HCT116 (cell line): ENCODE measurements at regions not wholly inside any gene's neighbourhood (a gene's known extent, or its start where the extent isn't known, plus 50 kb on each side); places are given as distances from the start of the nearest gene placed in this dataset.

Experiments
- ATAC-seq: fragments of 200-7000 bp; cut with Tn5 transposase; 2 replicates; pipeline ENCODE4 v1.9.1; 2020; ENCODE audit warnings: mild to moderate bottlenecking, moderate library complexity
- BruUV-seq: library from RNA; stranded (reverse); fragments of 400-500 nt; replicated peaks from 2 replicates; lab custom pipeline; 2021; lab: Mats Ljungman, UMichigan
- CTCF ChIA-PET: fragments of 300-600 bp; sonication (Branson Sonifier 250); formaldehyde crosslinking; loops from one replicate; lab custom pipeline; 2021; ENCODE audit warnings: antibody characterized with exemption; lab: Charles Lee
- POLR2A ChIA-PET: fragments of 300-600, 350-600 bp; sonication (Branson Sonifier 250); formaldehyde crosslinking; loops from one replicate; lab custom pipeline; 2021; ENCODE audit warnings: antibody characterized with exemption; lab: Charles Lee
- RAD21 ChIA-PET, 2 experiments: fragments of 300-600 bp; sonication (Branson Sonifier 250); formaldehyde crosslinking; loops; one replicate each; lab custom pipeline; 2023; ENCODE audit warnings: low total read pairs in 2 of 2; ENCODE audit not compliant: uncharacterized antibody in 2 of 2, unreplicated experiment in 2 of 2, low non-redundant PET in 1 of 2; lab: Charles Lee
- DNase-seq: peaks from one replicate; pipeline ENCODE4 v3.0.0-alpha.2; 2010; ENCODE audit warnings: low read depth, low spot score
- H2AFZ ChIP-seq: fragments of 200-600 bp; shearing (Covaris generic), sonication (generic); 2 replicates; pipeline ENCODE4 v1.6.1; 2017; ENCODE audit warnings: low read depth, mixed run types, mixed read lengths, antibody characterized with exemption, low read length; ENCODE audit not compliant: poor library complexity, severe bottlenecking
- H3K27ac ChIP-seq: 2 replicates; pipeline ENCODE4 v1.5.1; 2012; ENCODE audit warnings: low read depth, low read length
- H3K27me3 ChIP-seq: fragments of 200-600 bp; sonication (generic); 2 replicates; pipeline ENCODE4 v1.6.1; 2016; ENCODE audit warnings: mixed run types, low read length, mixed read lengths; ENCODE audit not compliant: insufficient read depth
- H3K36me3 ChIP-seq, 2 experiments: fragments of 200-500 bp in 1 of 2; fragments of 200-600 bp in 1 of 2; sonication (Bioruptor generic) in 1 of 2; sonication (generic) in 1 of 2; 2 replicates each; pipeline versions ENCODE4 v1.5.1 to v1.6.1; 2014 to 2016; ENCODE audit warnings: low read length in 2 of 2, inconsistent platforms in 1 of 2, mixed read lengths in 1 of 2, mixed run types in 1 of 2; ENCODE audit not compliant: insufficient read depth in 2 of 2, control insufficient read depth in 1 of 2
- H3K4me1 ChIP-seq, 2 experiments: fragments of 200-600 bp in 1 of 2; sonication (generic) in 1 of 2; 2 replicates each; pipeline versions ENCODE4 v1.5.1 to v1.6.1; 2012 to 2017; ENCODE audit warnings: low read length in 2 of 2, inconsistent platforms in 1 of 2, mild to moderate bottlenecking in 1 of 2, mixed read lengths in 1 of 2, mixed run types in 1 of 2, moderate library complexity in 1 of 2; ENCODE audit not compliant: insufficient read depth in 2 of 2, control insufficient read depth in 1 of 2
- H3K4me2 ChIP-seq: fragments of 200-600 bp; sonication (generic); 2 replicates; pipeline ENCODE4 v1.6.1; 2017; ENCODE audit warnings: mixed run types, low read length, mixed read lengths
- H3K4me3 ChIP-seq, 2 experiments: fragments of 200-600 bp in 1 of 2; sonication (generic) in 1 of 2; replicated peaks in 1 of 2; 2 replicates each; pipeline ENCODE4 v1.5.1; 2011 to 2016; ENCODE audit warnings: low read length in 2 of 2, control low read depth in 1 of 2, low read depth in 1 of 2, mild to moderate bottlenecking in 1 of 2, mixed read lengths in 1 of 2, mixed run types in 1 of 2
- H3K79me2 ChIP-seq: fragments of 200-600 bp; sonication (generic); 2 replicates; pipeline ENCODE4 v1.6.1; 2017; ENCODE audit warnings: mild to moderate bottlenecking, mixed run types, low read length, moderate library complexity, mixed read lengths; ENCODE audit not compliant: insufficient read depth
- H3K9ac ChIP-seq: fragments of 200-600 bp; sonication (generic); 2 replicates; pipeline ENCODE4 v1.6.1; 2016; ENCODE audit warnings: low read length, mixed read lengths
- H3K9me2 ChIP-seq: fragments of 200-600 bp; sonication (generic), shearing (Covaris generic); 2 replicates; pipeline ENCODE4 v1.6.1; 2017; ENCODE audit warnings: mixed run types, mild to moderate bottlenecking, moderate library complexity; ENCODE audit not compliant: insufficient read depth
- H3K9me3 ChIP-seq, 2 experiments: fragments of 200-500 bp in 1 of 2; fragments of 200-600 bp in 1 of 2; sonication (Bioruptor generic) in 1 of 2; sonication (generic) in 1 of 2; 2 replicates each; pipeline ENCODE4 v1.6.1; 2014 to 2017; ENCODE audit warnings: low read length in 2 of 2, mixed read lengths in 2 of 2, inconsistent platforms in 1 of 2, low read depth in 1 of 2, mild to moderate bottlenecking in 1 of 2, mixed run types in 1 of 2, moderate library complexity in 1 of 2; ENCODE audit not compliant: control insufficient read depth in 1 of 2, insufficient read depth in 1 of 2
- H4K20me1 ChIP-seq: fragments of 200-600 bp; sonication (generic), shearing (Covaris generic); 2 replicates; pipeline ENCODE4 v1.6.1; 2017; ENCODE audit warnings: mixed run types, mild to moderate bottlenecking, moderate library complexity; ENCODE audit not compliant: insufficient read depth
- ATF3 ChIP-seq: IDR thresholded peaks from 2 replicates; pipeline ENCODE4 v1.6.1; 2012
- CBX3 ChIP-seq: IDR thresholded peaks from 2 replicates; pipeline ENCODE4 v1.6.1; 2012; ENCODE audit warnings: low read depth
- CEBPB ChIP-seq: IDR thresholded peaks from 2 replicates; pipeline ENCODE4 v1.6.1; 2012; ENCODE audit warnings: low read depth
- CTCF ChIP-seq, 3 experiments: fragments of 200-600 bp in 1 of 3; sonication (generic) in 1 of 3; IDR thresholded peaks in 2 of 3; conservative IDR thresholded peaks in 1 of 3; 2 replicates each; pipeline ENCODE4 v1.5.1; 2012 to 2017; ENCODE audit warnings: low read depth in 2 of 3, low read length in 2 of 3, antibody characterized with exemption in 1 of 3, borderline replicate concordance in 1 of 3, control low read depth in 1 of 3, mild to moderate bottlenecking in 1 of 3, mixed read lengths in 1 of 3, mixed run types in 1 of 3, moderate library complexity in 1 of 3; ENCODE audit not compliant: insufficient read depth in 1 of 3
- EGR1 ChIP-seq: IDR thresholded peaks from 2 replicates; pipeline ENCODE4 v1.6.1; 2012; ENCODE audit warnings: low read depth
- ELF1 ChIP-seq: IDR thresholded peaks from 2 replicates; pipeline ENCODE4 v1.6.1; 2012; ENCODE audit warnings: low read depth, borderline replicate concordance
- JUND ChIP-seq: IDR thresholded peaks from 2 replicates; pipeline ENCODE4 v1.6.1; 2012
- MAX ChIP-seq: IDR thresholded peaks from 2 replicates; pipeline ENCODE4 v1.6.1; 2012
- POLR2AphosphoS5 ChIP-seq: IDR thresholded peaks from 2 replicates; pipeline ENCODE4 v1.6.1; 2011; ENCODE audit warnings: mild to moderate bottlenecking, low read depth, low read length, moderate library complexity
- REST ChIP-seq: IDR thresholded peaks from 2 replicates; pipeline ENCODE4 v1.6.1; 2012; ENCODE audit warnings: low read depth
- SIN3A ChIP-seq: IDR thresholded peaks from 2 replicates; pipeline ENCODE4 v1.6.1; 2012; ENCODE audit warnings: low read depth
- SRF ChIP-seq: IDR thresholded peaks from 2 replicates; pipeline ENCODE4 v1.6.1; 2012; ENCODE audit warnings: low read depth
- TCF7L2 ChIP-seq: IDR thresholded peaks from 2 replicates; pipeline ENCODE4 v1.7.0; 2011; ENCODE audit warnings: borderline replicate concordance, inconsistent platforms; ENCODE audit not compliant: insufficient read depth, insufficient read length; ENCODE audit errors: extremely low read depth
- ZBTB33 ChIP-seq: IDR thresholded peaks from 2 replicates; pipeline ENCODE4 v1.6.1; 2011; ENCODE audit warnings: mild to moderate bottlenecking, low read length, moderate library complexity; ENCODE audit not compliant: insufficient replicate concordance; ENCODE audit errors: extremely low read depth
- ZFX ChIP-seq: fragments of 450-650 bp; IDR thresholded peaks from 2 replicates; pipeline ENCODE4 v1.6.1; 2017
- ZNF274 ChIP-seq: fragments of 200-500 bp; sonication (Bioruptor generic); IDR thresholded peaks from 2 replicates; pipeline ENCODE4 v1.6.1; 2014; ENCODE audit warnings: mild to moderate bottlenecking, low read depth, low read length, inconsistent platforms
- intact Hi-C: fragments of 100-400 bp; cut with micrococcal nuclease; formaldehyde crosslinking; loops from 2 replicates; pipeline ENCODE4 v1.10.0; 2022

- Histone ChIP-seq H2AFZ (no peak overlapping the region), H4K20me1 (no peaks in the 10 kb centered on the region), H3K9me2 (no peaks in the 10 kb centered on the region), H3K79me2 (no peaks in the 10 kb centered on the region), H3K36me3 (no peaks in the 10 kb centered on the region), H3K27ac (no peak overlapping the region), H3K27me3 (no peaks in the 10 kb centered on the region), H3K9ac (no peak overlapping the region), H3K4me1 (no peaks in the 10 kb centered on the region), H3K4me3 (no peak overlapping the region), H3K9me3 (no peaks in the 10 kb centered on the region), H3K4me2 (no peak overlapping the region)
- POLR2A ChIA-PET: no interaction called here
- DNase-seq (no peak), ATAC-seq (no peak)
- intact Hi-C loops: no loop called here
- CTCF ChIA-PET: no interaction called here
- BruUV-seq: no TSS peak
- RAD21 ChIA-PET: no interaction called here
- TF ChIP-seq CTCF (IDR thresholded peaks at IDR 0.05 in 2 of 3, conservative IDR thresholded peaks at IDR 0.05 in 1 of 3; ENCODE audit: borderline replicate concordance in 1 of 3, insufficient read depth in 1 of 3, low read depth in 2 of 3, low read length in 2 of 3) (no peak), ELF1 (no peak), POLR2AphosphoS5 (no peak), ZNF274 (no peak), ATF3 (no peak), ZBTB33 (no peak), CBX3 (no peak), CEBPB (no peak), SIN3A (no peak), EGR1 (no peak), REST (no peak), ZFX (no peak), JUND (no peak), MAX (no peak), SRF (no peak), TCF7L2 (no peak)
Measured at GRCh38 chr13:50721672-50721992, 121.9 kb downstream of the DLEU7 start.
